ENCODE measurements at regions not wholly inside any gene's neighbourhood (a gene's known extent, or its start where the extent isn't known, plus 50 kb on each side); places are given as distances from the start of the nearest gene placed in this dataset.

GRCh38 chr5:98158440-98158839 lies 615.0 kb upstream of the RGMB start:
- TF ChIP-seq CTCF (IDR thresholded peaks at IDR 0.05): no peak
- no peak for TF ChIP-seq POLR2A (IDR thresholded peaks at IDR 0.05)
